Bone marrow (tissue), 2 donors: ENCODE measurements at regions not wholly inside any gene's neighbourhood (a gene's known extent, or its start where the extent isn't known, plus 50 kb on each side); places are given as distances from the start of the nearest gene placed in this dataset.

Experiments
- DNase-seq, 2 donors: peaks; one replicate each; lab custom pipeline; 2025; lab: John Stamatoyannopoulos, UW

GRCh38 chr2:6421138-6421730, 444.5 kb downstream of the CMPK2 start:
- DNase-seq: no peak

- no peak for DNase-seq
Observed at GRCh38 chr2:6421888-6422287, 443.8 kb downstream of the CMPK2 start.

- no peak for DNase-seq
Observed at GRCh38 chr2:6423157-6423556, 442.6 kb downstream of the CMPK2 start.

GRCh38 chr2:6423944-6424343, 441.8 kb downstream of the CMPK2 start:
- DNase-seq: no peak

- DNase-seq: no peak
Observed at GRCh38 chr2:6425032-6425431, 440.7 kb downstream of the CMPK2 start.

- no peak for DNase-seq
Observed at GRCh38 chr2:6429210-6429986, 436.3 kb downstream of the CMPK2 start.

- DNase-seq: no peak
Observed at GRCh38 chr2:6434438-6434837, 431.3 kb downstream of the CMPK2 start.

GRCh38 chr2:6441800-6442199, 423.9 kb downstream of the CMPK2 start:
- no peak for DNase-seq

- DNase-seq: no peak
Observed at GRCh38 chr2:6442252-6442985, 423.3 kb downstream of the CMPK2 start.

- DNase-seq: no peak
Observed at GRCh38 chr2:6443061-6443823, 422.5 kb downstream of the CMPK2 start.

GRCh38 chr2:6444514-6444913, 421.2 kb downstream of the CMPK2 start:
- no peak for DNase-seq

- DNase-seq: no peak
Observed at GRCh38 chr2:6445156-6445555, 420.6 kb downstream of the CMPK2 start.

GRCh38 chr2:6446938-6447608, 418.6 kb downstream of the CMPK2 start:
- no peak for DNase-seq

- no peak for DNase-seq
Observed at GRCh38 chr2:6448893-6449292, 416.8 kb downstream of the CMPK2 start.

- DNase-seq: no peak
Observed at GRCh38 chr2:6449343-6449742, 416.4 kb downstream of the CMPK2 start.

GRCh38 chr2:6452702-6453481, 412.8 kb downstream of the CMPK2 start:
- no peak for DNase-seq

- DNase-seq: no peak
Observed at GRCh38 chr2:6454286-6454990, 411.3 kb downstream of the CMPK2 start.

GRCh38 chr2:6459138-6459537, 406.6 kb downstream of the CMPK2 start:
- no peak for DNase-seq

- no peak for DNase-seq
Observed at GRCh38 chr2:6470518-6470917, 395.2 kb downstream of the CMPK2 start.

GRCh38 chr2:6471419-6471818, 394.3 kb downstream of the CMPK2 start:
- DNase-seq: no peak
